Activated naive CD4-positive, alpha-beta T cell treated with anti-CD3 and anti-CD28 coated beads, Interleukin-2, amount 50 U/mL, for 16 hours (primary cell): ENCODE measurements at regions not wholly inside any gene's neighbourhood (a gene's known extent, or its start where the extent isn't known, plus 50 kb on each side); places are given as distances from the start of the nearest gene placed in this dataset.

Experiments
- DNase-seq: peaks from one replicate; pipeline ENCODE4 v3.0.0-alpha.2; 2020

GRCh38 chr1:30637183-30637980 is 86.0 kb downstream of the MATN1 start:
- no peak for DNase-seq

GRCh38 chr1:30636621-30637020 is 86.8 kb downstream of the MATN1 start:
- no peak for DNase-seq

DNA sequence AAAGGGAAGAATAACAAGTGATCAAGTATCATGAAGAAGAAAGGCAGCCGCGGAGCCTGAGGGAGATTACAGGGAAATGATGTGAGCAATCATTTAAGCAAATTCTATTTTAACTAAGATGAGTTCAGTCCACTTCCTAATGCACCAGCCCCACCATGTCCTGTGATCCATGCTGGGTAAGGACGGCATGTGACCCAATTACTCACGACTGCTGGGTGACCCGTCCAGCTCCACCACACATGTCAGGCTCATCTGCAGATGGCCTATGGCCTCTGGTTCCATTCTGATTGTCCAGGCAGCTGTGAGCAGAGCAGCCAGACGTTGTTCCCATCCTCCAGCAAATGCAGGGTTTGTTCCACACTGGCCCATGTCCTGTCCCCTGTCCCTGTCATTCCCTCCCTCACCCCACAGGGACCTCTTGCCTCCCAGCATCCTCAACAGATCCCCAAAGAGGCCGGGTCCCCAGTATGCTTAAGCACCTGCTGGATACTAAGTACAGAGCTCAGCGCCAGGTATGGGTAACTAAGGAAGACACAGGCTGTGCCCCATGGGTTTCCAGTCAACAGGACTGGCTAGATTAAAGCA is 87.9 kb downstream of the MATN1 start:
- no peak for DNase-seq

- DNase-seq = no peak
Observed at GRCh38 chr1:30634507-30634906, 88.9 kb downstream of the MATN1 start.

- DNase-seq = no peak
Observed at GRCh38 chr1:30633294-30633693, 90.1 kb downstream of the MATN1 start.

DNA sequence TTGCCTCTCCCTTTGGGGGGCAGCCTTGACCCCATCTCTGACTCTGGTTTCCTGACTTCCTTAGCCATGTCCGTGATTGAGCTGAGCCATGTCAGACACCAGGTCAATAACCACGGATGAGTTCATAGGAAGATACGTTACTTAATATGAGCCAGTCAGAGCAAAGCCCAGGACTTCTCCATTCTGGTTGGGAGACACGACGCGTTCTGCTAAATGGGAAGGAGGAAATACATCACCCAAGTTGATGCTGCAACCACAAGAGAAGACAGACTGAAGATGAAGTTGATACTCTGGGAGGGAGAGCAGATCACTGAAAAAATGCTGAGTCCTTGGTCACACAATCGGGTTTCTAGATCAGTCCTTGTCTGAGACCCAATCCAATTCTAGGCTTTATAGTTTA is 90.9 kb downstream of the MATN1 start:
- DNase-seq = no peak

- no peak for DNase-seq
Observed at GRCh38 chr1:30631700-30632099, 91.7 kb downstream of the MATN1 start.

DNA sequence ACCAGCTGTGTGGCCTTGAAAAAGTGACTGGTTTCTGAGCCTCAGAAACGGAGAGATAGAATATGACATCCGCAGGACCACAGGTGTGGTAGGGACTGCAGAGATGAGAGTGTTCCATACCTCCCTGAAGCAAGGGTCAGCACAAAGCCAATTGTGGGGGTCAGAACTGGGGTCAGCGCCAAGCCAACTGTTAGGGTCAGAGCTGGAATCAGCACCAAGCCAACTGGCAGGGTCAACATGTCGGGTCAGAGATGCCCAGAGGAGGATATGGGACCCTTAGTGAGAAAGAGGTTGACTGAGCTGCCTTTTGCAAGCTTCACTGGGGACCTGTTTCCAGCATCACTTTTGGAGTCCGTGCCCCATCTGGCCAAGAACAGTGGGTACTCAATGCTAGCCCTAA is 93.9 kb downstream of the MATN1 start:
- DNase-seq = no peak

DNA sequence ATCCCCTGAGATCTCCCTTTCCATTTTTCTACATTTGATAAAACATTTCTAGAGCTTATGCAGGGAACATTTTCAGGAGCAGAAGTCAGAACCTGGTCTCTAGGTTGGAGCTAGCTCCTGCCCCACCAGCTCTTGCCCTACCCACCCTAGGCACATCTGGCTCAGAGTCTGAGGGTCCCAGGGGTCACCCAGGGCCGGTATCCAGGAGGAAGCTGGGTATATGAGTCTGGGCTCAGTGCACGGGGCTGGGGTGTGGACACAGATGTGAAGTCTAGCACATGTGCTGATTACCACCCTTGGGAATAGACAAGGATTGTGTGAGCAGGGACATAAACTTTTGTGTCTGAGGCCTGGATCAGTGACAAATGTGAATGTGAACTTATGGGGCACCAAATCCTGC is 95.4 kb downstream of the MATN1 start:
- no peak for DNase-seq

DNA sequence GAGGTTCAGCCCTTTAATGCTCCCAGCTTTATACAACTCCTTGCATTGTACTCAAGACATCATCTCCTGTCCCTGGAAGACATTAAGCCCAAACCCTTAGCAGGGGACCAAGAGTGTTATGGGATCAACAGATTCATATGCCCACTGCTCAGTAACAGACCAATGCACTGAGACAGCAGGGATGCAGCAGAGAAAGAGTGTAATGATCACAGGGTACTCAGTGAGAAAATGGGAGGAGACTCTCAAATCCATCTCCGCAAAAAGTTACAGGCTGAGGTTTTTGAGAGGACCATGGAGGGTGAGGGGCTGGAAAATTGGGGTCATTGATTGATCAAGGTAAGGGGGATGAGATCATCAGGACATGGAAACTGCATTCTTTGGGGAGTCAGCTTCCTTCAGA is 96.2 kb downstream of the MATN1 start:
- no peak for DNase-seq

- no peak for DNase-seq
Observed at GRCh38 chr1:30623431-30623830, 100.0 kb downstream of the MATN1 start.

DNA sequence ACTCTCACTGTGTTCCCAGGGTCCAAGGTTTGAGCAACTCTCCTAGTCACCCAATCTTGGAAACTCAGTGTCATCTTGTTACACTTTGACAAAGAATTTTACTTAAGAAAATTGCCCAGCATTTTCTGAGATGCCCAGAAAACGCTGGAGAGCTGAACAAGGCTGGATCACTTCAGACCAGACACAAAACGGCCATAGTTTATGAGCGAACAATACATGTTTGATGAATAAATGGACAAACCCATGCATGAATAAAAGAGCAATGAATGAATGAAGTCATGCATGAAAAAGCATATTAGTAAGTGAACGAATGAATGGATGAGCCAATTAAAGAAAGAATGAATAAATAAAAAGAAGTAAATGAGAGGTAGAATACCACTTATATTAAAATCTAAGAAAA is 103.8 kb downstream of the MATN1 start:
- DNase-seq = no peak

- DNase-seq = no peak
Observed at GRCh38 chr1:30618335-30618747, 105.0 kb downstream of the MATN1 start.

DNA sequence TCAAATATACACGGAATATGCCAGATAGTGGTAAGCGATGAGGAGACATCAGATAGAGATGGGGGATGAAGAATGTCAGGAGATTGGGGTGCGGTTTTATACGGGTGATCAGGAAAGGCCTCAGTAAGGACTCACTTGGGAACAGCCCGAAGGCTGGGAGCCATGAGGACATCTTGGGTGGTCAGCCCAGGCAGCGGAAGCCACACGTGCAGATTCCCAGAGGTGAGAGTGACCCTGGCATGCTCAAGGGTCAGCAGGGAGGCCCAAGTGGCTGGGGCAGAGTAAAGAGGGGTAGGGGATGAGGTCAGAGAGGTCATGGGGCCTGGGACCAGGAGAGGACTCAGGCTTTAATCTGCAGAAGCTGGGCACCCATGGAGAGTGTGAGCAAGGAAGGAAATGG is 106.6 kb downstream of the MATN1 start:
- no peak for DNase-seq

GRCh38 chr1:30615816-30616590 is 107.4 kb downstream of the MATN1 start:
- DNase-seq = no peak

- DNase-seq = no peak
Observed at GRCh38 chr1:30615076-30615795, 108.1 kb downstream of the MATN1 start.

DNA sequence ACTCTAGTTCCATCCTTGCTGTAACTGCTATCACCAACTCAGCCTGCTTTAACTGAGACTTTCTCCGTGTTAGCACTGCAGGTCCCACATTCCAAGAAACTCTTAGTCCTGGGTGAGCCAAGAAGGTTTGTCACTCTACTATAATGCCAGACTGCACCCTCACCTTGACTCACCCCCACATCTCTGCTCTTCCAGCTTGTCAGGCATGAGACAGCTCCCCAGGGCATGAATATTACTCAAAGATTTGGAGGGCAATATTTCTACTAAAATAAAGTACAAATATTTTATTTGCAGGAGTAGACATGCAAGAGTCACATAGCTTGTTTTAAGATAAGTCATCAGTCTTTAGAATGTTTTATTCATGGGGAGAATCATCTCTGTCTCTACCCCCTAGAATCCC is 110.2 kb downstream of the MATN1 start:
- no peak for DNase-seq

DNA sequence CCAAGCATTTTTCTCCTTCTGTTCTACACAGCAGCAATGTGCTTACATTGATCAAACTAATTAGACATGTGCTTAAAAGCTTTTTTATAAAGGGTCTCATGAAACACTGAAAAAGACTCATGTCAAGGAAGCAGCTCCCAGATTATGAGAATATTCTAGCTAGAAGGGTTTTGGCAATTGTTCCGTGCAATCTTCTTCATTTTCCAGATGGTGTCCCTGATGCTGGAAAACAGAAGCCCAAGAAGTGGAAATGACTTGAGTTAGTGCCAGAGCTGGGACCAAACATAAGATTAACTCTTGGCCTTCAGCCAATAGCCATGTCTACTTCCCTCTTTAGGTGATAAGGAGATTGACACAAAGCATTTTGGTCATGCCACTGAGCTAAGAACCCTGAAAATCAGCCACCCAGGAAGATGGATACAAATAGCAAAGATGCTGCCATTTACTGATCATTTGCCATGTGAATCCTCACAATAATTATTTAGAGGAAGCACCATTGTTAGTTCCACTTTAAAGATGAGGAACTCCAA is 110.8 kb downstream of the MATN1 start:
- no peak for DNase-seq

DNA sequence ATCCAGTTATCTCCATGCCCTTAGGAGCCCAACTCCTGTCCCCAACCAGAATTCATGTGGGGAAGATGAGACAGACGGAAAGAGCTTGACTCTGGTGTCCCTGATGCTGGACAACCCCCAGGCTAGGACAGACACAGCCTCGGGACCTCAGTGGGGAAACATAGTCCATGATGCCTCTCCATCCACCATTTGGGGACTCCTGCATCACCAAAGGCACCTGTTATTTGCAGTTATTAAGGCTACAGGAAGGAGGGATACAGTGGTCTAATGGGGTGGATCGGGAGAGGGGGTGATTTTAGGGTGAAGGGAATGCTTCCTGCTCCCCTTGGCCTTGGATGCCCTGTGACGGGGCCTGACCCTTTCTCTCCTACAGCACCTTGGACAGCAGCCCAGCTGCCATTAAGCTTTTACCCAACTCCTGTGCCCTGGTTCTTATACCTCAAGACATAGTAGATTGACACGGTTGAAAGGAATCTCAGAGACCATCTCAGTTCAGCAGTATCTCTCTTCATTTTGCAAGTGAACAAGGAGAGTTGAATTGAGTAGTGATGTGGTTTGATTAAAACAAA is 111.6 kb downstream of the MATN1 start:
- DNase-seq = no peak

DNA sequence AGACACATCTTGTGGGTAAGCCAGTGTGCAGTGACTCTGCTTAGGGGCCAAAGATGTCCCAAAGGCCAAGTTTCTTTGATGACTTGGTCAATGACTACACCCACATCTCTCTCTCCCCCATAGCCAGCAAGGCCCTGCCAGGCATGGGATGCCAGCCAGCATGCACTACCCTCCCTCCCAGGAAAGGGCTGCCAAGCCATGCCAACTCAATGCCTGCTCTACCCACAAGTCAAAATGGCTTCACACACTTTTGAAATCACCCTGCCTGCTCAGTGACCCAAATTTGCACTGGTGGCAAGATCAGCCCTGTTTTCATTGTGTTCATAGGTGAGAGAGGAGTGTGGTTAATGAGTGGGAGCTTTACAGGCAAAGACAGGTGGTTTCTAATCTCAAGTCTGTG is 112.5 kb downstream of the MATN1 start:
- no peak for DNase-seq

GRCh38 chr1:30609999-30610345 is 113.4 kb downstream of the MATN1 start:
- no peak for DNase-seq

- DNase-seq = no peak
Observed at GRCh38 chr1:30609336-30609998, 113.9 kb downstream of the MATN1 start.
